ENCODE measurements at regions not wholly inside any gene's neighbourhood (a gene's known extent, or its start where the extent isn't known, plus 50 kb on each side); places are given as distances from the start of the nearest gene placed in this dataset.

- no peaks in the 10 kb centered on the region for H3K4me1 ChIP-seq (replicated peaks in 1 of 2; ENCODE audit: control insufficient read depth in 2 of 2, insufficient read depth in 2 of 2, low read length in 2 of 2)
- no peak overlapping the region for H3K4me3 ChIP-seq
- H3K36me3 ChIP-seq (ENCODE audit: control insufficient read depth, insufficient read depth, low read length) = no peaks in the 10 kb centered on the region
- H2AFZ ChIP-seq (ENCODE audit: low read depth, low read length) = no peak overlapping the region
- no peaks in the 10 kb centered on the region for H3K9me1 ChIP-seq (ENCODE audit: control insufficient read depth, insufficient read depth, low read length)
- CTCF ChIA-PET (ENCODE audit: low intra/inter-chr PET ratio) = no interaction called here
- POLR2A ChIA-PET = no interaction called here
- FAIRE-seq = no peak
- no peaks in the 10 kb centered on the region for H3K9me3 ChIP-seq (replicated peaks; ENCODE audit: control insufficient read depth, insufficient read depth, low read depth, low read length)
- BruUV-seq (replicated peaks) = no TSS peak
- no peak overlapping the region for H3K27ac ChIP-seq (ENCODE audit: extremely low read depth, low read depth, low read length)
- no peak for TF ChIP-seq TEAD2 (tag; IDR thresholded peaks at IDR 0.05)
- no peak for TF ChIP-seq MBD1 (CRISPR knock-in tag; IDR thresholded peaks at IDR 0.05)
- TF ChIP-seq PYGO2 (tag; IDR thresholded peaks at IDR 0.05) = no peak
- TF ChIP-seq MEIS2 (IDR thresholded peaks at IDR 0.05; ENCODE audit: partially characterized antibody) = no peak
- TF ChIP-seq RBM14 (IDR thresholded peaks at IDR 0.05; ENCODE audit: borderline replicate concordance, insufficient read depth, low read depth, low read length) = no peak
- TF ChIP-seq ZNF586 (CRISPR knock-in tag; conservative IDR thresholded peaks at IDR 0.05) = no peak
- no peak for TF ChIP-seq ZNF324 (CRISPR knock-in tag; IDR thresholded peaks at IDR 0.05)
- TF ChIP-seq HBP1 (CRISPR knock-in tag; IDR thresholded peaks at IDR 0.05) = no peak
- no peak overlapping the region for H3K9ac ChIP-seq (ENCODE audit: insufficient read depth in 1 of 2, low read depth in 2 of 2, low read length in 2 of 2)
- no peak for DNase-seq (ENCODE audit: extremely low read depth in 1 of 4, low spot score in 3 of 4)
- intact Hi-C loops (cut with micrococcal nuclease) = no loop called here
- in situ Hi-C loops (cut with MboI) = no loop called here
- H3K4me2 ChIP-seq (ENCODE audit: insufficient read depth, low read length) = no peak overlapping the region
- no peak for ATAC-seq
- H3K27me3 ChIP-seq (ENCODE audit: control insufficient read depth in 2 of 2, insufficient read depth in 2 of 2, low read length in 2 of 2) = no peaks in the 10 kb centered on the region
- H4K20me1 ChIP-seq (replicated peaks; ENCODE audit: control insufficient read depth, insufficient read depth, low read length) = no peaks in the 10 kb centered on the region
- no peaks in the 10 kb centered on the region for H3K79me2 ChIP-seq (ENCODE audit: control insufficient read depth, insufficient read depth, low read length)
These were observed 153.6 kb upstream of the KLF7 start for GRCh38 chr2:207319316-207319715.

Measured in K562 (cell line).